Central memory CD4-positive, alpha-beta T cell (primary cell): ENCODE measurements at regions not wholly inside any gene's neighbourhood (a gene's known extent, or its start where the extent isn't known, plus 50 kb on each side); places are given as distances from the start of the nearest gene placed in this dataset.
"Not testable (repeated sequence)": the region's sequence is repeated elsewhere in the genome, so short reads cannot be mapped to it uniquely, and the experiment has no call there.

Experiments used
- DNase-seq: peaks from one replicate; pipeline ENCODE4 v3.0.0; 2022

DNA sequence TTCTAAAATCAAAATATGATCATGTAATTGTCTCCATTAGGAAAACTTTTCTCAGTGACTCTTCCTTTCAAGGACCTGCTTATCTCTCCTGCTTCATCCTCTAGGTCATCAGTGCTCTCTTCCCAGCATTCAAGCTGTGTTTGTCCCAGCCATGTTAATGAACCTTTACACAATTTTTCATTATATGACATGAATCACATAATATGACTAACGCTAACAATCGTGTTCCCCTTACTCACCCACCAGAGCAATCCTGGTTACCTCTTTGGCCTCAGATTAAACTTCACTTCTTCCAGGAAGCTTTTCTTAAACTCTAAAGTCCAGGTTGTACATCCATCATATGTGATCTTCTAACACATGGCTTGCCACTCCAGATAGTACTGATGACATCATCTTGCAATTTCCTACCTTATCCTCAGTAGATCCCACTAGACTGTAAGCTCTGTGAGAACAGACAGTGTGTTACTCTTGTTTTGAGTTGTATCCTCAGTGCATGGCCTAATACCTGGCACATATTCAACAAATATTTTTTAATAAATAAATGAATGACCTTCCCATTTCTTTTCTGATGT, 882.9 kb upstream of the ZEB2 start:
- DNase-seq, result no peak

DNA sequence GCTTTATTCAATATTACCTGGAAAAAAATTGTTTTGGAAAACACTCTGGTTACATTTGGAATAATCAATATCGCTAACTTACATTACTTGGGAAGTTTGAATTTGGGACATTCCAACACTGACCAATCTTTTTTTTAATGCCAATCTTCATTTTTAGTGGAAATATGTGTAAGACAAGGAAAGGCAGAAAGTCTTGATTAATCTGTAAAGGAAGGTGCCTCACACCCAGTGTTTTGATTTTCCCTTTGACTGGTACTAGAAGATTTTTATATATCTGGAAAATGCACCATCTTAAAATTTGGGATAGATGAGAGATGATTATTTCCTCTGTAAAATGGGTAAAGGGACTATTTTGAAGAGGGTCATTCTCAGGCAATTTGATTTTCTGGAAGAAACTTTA, 879.2 kb upstream of the ZEB2 start:
- DNase-seq, result no peak

DNA sequence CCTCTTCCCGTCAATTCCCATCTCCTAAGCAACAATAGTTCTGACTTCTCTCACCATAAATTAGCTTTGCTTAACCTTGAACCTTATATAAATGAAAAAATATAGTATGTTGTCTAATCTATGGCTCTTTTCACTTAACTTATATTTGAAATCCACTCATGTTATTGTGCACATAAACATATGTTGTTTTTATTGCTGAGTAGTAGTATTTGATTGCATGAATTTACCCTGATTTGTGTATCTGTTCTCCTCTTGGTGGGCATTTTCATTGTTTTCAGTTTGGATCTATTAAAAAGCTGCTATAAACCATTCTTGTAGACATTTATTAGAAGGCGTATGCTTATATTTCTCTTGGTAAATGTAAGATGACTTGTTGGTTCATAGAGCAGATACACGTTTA, 874.3 kb upstream of the ZEB2 start:
- no peak for DNase-seq

DNA sequence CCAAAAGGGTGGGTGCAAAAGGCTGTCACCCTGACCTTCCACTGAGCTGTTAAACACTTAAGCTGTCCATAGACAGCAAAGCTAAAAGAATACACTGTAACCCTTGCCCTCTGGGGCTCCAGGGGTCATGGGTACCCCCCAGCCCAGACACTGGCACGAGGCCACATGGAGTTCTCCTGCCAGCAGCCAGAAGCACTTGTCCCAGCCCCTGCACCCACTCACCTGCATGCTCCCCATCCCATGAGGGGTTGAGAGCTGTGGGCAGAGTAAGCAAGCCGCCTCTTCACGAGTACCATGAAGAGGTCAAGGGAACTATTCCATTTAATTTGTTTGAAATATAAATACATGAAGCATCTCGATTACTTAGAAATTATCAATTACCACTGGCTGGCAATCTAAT, 867.1 kb upstream of the ZEB2 start:
- no peak for DNase-seq

DNA sequence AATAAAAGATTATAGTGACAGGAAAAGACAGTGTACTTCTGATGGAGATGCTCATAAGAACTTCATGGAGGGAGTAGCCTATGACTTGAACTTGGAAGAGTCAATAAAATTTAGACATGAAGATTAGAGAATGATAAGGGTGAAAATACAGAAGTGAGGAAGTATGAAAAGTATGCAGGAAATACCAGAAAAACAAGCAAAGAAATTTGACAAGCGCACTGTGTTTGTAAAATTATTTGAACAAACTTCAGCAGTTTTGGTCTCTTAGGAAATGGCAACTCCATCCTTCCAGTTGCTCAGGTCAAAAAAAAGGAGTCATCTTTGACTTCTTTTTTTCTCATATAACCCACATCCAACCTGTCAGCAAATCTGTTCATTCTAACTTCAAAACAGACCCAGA, 864.0 kb upstream of the ZEB2 start:
- DNase-seq, result no peak

DNA sequence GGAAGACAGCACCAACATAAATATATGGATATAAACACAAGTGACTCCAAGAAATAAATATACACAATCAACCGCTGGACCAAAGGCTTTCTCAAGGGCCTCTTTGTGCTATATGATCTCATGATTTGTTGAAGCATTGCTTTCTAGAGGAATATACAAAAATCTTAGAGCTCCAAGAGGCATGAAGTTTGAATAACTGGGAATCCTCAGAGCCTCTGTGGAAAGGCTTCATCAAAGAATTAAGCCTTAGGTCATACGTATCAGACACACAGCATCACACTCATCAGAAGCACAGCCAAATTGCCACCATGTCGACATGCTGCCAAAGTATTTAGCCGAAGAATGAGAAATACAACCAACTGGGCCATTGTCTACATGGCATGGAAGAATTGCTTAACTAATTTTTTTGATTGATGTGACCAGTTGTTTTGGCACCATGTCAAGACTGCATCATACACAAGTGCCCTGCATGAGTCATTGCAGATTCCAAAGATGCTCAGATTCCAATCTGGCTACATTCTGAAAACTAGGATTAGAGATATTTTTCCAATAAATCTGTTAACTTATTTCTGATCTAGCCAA, 860.6 kb upstream of the ZEB2 start:
- no peak for DNase-seq

DNA sequence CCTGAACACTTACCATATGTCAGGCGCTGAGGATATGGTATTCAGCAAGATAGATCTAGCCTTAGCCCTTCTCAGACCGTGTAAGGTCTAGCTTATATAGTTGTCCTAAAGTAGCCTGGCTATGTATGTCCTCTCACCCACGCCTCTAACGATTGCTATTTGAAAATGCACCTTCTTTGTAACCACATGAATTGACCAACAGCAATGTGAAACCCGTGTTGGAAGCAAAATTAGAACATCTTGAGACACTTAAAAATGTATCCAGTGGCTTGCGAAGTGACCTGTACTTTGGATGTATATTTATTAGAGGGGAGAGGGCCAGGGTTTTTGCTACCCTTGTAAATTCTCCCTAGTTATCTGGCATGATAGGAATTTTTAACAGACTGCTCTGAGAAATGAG, 860.0 kb upstream of the ZEB2 start:
- DNase-seq, result no peak

DNA sequence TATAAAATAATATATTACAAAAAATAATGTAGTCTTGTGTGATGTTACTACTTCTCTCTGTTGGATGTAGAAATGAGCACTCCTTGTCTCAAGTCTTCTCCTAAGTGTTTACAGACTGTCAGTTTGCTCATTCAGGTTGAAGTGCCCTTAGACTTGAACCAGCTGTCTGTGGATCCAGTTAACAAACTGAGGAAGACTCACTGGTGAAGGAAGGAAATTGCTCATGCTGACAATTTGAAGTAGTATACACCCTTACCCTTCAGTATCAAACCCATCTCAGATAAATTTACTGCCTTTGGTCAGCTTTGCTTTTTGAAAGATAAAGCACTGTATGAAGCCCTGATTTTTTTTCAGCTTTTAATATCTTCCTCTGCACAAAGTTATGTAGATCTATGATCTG, 854.2 kb upstream of the ZEB2 start:
- no peak for DNase-seq

DNA sequence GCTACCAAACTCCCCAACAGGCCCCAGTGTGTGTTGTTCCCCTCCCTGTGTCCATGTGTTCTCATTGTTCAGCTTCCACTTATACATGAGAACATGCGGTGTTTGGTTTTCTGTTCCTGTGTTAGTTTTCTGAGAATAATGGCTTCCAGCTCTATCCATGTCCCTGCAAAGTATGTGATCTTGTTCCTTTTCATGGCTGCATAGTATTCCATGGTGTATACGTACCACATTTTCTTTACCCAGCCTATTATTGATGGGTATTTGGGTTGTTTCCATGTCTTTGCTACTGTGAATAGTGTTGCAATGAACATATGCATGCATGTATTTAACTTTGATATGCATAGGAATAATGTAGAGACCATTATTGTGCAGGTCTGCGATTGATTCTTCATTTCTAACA, 847.4 kb upstream of the ZEB2 start:
- not testable (repeated sequence) for DNase-seq

DNA sequence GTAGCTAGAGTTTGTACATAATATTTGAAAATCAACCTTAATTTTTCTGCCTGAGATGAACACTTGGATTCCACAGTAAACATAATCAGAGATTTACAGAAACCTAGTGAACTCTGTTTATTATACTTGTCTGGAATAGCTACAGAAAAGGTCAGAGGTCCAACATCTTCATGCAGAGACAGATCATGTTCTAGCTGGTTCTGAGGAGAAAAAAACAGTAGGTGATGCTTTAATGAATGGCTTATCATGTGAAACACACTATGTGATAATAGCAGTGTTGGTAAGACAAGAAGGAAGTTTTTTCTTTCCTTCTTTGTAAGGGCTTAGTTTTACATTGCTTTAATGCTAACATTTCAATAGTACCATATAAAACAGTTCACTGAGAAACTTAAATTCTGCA, 846.4 kb upstream of the ZEB2 start:
- no peak for DNase-seq

DNA sequence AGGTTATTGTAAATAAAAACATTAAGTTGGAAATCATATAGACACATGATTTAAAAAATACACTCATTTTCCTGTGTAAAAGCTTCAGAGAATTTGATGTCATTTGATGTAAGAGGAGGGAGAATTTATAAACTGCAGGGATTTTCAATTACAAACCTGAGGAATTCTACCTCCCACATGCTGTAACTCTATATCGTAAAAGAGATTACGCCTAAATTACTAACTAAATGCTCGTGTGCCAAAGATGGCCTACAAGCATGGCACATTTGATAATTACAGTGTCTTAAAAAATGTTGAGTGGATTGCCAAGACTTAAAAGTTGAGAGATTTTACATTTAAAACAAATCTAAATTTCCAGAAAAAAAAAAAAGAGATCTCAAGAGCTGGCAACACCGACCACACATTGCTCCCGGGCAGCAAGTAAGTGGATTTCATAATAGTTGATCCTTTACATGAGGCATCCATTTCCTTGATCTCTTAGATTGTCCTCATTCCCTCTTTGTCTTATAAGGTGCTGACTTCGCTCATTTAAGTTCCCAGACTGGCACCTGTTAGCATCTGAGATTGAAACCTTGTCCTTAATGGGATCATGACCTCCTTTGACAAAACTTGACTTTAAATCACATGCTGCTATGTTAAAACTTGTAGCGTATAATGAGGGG, 840.3 kb upstream of the ZEB2 start:
- no peak for DNase-seq

DNA sequence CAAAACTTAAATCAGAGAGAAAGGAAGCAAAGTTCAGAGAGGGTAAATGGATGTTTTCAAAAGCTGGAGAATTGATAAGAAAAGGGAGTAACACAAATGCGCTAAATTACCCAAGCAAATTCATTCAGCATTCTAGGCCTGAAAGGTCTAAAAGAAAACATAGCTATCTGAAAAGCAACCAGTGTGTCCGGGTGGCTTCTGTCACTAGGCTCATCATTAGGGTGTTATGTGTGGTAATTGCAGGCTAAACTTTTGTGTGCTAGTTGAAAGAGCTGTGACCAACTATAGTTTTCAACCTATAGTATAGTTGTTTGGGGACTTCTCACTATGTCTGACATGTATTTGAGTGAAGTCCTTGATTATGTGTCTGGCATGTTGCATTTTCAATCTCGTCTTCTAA, 839.6 kb upstream of the ZEB2 start:
- no peak for DNase-seq

DNA sequence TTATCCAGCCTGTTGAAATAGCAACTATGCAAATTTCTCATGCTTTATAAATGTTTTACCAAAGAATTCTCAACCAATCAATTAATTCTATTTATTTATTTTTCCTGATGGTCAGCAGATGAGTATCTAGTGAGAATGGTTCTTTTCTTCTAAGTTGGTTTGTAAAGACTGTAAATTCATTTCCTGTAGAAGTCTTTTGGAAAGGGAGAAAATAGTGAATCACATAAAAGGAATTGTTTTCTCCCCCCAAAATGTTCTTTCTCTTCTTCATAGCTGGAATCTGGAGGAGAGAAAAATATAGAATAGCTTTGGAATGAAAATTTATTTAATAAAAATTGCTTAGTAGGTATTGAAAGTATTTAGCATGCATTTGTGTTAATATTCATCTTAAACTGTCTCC, 836.1 kb upstream of the ZEB2 start:
- DNase-seq, result no peak

DNA sequence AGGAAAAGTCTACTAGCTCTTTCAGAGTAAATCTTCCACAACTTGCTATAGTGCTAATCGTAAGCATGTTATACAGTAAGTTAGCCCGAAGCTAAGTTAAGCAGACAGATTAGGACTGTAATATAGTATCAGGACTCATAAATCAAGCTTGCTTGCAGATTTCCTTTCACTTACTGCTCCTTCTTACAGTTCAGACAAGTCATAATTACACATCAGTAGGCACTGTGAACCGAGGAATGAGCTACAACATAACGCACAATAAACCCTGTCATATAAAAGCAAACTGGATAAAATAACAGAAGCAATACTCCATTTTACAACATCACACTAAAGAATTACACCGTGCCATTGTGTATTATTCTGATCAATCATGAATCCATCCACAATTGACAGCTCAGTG, 832.6 kb upstream of the ZEB2 start:
- no peak for DNase-seq

DNA sequence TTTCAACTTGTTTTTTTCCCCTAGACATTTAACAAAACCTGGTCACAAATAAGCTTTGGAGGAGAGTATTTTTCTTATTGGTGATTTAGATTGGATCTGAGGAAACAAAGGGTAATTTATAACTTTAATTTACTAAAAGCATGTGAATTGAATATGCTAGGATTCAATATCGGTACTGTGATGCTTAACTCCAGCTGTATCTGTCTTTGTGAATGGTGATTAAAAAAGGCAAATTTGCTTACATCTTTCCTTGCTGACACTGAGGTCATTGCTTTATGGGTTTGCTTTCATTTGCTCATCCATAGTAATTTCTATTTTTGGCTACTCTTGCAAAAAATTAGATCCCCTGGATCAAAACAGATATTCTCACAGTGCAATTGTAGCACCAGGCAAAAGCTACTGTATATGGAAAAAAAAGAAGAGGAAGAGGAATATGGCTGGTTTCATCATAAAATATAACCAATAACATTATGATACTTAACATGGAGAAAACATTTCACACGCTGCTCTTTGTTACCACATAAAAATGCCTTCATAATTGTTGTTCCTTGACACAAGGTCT, 832.0 kb upstream of the ZEB2 start:
- no peak for DNase-seq

DNA sequence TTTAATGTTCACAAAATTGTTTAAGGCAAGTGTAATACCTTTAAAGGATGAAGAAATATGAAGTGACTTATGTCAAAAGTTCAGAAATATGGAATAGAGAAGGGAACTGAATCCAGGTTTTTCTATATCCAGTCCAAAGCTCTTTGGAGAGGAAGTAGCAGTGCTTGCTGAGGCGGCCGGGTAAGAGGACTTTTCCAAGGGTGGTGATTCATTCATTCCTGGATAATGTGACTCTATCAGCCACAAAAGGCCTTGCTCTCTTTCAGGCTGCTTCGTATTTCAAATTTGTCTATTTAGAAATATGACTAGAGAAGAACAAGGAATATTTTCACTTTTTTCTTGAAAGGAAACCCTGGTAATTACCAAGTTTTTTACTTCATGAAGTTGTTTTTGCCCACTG, 830.1 kb upstream of the ZEB2 start:
- no peak for DNase-seq

DNA sequence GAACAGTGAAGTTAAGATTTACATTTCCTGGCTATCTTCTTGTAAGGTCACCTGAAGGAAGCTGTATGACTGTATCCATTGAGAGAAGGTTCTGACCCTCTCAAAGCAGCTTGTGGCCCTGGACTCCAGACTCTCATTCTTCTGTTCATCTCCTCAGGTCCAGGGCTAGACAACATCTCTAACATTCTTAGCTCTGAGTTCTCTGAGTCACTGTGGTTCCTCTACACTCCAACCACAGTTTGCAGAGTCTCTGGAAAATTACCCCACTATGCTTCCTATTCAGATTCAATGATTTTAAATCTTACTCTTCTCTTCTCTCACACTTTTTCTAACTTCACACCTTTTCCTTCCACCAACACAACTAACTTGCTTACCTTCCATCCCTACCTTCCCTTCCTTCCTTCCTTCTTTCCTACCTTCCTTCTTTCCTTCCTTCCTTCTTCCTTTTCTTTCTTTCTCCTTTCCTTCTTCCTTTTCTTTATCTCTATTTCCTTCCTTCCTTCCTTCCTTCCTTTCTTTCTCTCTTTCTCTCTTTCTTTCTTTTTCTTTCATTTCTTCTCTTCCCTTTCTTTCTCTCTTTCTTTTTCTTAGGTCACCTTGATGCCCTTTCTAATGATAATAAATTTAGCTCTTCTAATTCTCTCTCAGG, 824.3 kb upstream of the ZEB2 start:
- DNase-seq, result no peak

DNA sequence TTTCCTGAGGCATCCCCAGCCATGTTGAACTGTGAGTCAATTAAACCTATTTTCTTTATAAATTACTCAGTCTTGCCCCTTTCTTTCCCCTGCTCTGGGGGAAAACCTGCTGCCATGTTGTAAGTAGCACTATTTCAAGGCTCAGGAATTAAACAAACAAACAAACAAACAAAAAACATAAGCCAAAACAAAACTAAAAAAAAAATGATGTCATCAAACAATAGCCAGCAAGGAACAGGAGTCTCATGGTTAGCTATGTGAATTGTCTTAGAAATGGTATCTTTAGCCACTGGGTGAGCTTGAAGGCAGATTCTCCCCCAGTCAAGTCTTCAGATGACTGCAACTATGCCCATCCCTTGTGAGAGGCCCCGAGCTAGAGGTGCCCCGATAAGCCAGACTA, 823.4 kb upstream of the ZEB2 start:
- no peak for DNase-seq

DNA sequence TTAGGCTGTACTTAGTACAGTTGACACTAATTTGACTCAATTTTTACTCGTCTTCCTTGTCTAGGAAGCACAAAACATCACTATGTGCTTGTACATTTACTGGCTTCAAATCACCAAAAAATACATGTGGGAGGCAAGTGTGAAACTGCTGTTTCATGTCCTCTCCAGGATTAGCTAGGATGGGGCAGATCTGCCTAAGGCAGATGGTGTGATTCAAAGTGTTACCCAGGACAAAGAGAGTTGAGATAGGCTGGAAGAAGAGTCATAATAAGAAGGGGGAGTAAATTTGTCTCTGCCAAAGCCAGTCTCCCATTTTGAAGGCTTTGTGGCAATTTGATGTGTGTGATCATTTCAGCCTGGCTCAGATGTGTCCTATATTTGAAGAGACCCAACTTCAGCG, 821.6 kb upstream of the ZEB2 start:
- DNase-seq, result no peak

DNA sequence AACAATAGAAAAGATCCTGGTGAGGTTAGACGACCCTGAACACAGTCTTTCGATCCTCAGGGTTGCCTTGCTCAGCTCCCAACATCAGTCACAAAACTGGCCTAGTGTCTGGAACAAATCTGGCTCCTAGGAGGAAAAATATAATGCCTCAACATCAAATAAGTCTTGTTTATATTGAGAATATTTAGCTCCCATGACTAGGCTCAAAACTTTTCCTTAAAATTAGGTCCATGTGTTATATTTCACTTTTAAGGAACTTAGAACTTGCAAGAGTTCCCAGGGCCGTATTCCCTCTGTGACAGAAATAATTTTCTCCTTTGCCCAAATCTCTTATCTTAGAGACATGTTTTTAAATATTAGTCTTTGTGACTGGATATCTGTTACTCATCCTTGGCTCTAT, 819.7 kb upstream of the ZEB2 start:
- DNase-seq, result no peak

DNA sequence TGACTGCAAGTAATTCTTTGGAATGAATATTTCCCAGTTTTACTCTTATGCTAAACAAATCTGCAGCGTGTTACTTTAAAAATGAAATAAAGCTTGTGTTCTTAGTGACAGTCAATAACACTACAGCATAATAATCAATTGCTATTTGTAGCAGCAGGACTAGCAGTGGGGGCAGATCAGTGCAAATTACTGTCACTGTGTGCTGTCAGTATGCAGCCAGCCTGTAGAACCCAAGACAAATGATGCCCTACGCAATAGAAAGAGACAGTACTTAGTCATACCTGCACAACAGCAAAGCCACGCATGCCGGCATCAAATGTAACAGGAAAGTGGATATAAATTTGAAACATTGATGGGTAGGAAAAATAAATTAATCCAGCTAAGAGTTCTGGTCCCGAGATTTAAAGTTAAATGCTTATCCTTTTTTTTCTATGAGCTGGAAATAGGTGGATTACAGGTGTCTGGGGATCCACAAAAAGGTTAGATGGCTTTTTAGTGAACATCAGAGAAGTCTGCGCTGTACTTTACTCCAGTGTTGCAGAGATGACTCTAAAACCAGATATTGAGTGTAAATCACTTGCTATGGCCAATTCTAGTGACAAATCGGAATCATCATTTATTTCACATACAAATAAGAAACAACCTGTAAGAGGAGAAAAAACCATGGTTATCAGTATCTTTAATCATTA, 812.4 kb upstream of the ZEB2 start:
- no peak for DNase-seq

DNA sequence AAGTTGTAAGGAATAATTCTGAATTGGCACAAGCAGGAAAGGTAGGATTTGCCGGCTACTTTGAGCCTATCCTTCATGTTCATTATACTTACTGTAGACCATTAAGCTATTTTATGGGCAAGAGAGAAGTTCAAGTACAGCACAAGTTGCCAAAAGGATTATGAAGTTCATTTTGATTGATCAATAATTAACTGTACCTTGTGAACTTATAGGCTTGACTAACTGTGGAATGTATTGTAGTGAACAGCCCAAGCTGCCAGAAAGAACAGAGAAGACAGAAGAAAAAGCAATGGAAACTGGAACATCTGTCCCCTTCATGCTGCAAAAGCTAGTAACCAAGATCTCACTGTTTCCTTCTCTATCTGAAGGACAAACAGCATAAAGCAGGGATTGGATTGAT, 810.1 kb upstream of the ZEB2 start:
- DNase-seq, result no peak

DNA sequence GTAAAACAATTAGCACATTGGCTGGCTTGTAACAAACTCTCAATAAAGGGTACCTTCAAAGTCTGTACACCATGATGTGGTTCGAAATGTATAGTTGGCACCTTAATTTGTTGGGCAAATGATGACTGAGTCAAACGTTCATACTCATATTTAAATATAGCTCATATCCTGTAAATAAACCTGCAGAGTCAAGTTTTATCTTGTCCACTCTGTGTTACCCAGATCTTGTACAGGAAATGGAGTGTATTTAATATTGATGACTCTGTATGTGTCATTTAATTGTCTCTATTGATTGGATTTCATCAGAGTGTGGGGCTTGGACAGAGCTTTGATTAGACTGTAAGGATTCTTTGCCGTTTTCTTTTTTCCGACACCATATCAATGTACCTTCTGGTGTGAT, 805.6 kb upstream of the ZEB2 start:
- no peak for DNase-seq

DNA sequence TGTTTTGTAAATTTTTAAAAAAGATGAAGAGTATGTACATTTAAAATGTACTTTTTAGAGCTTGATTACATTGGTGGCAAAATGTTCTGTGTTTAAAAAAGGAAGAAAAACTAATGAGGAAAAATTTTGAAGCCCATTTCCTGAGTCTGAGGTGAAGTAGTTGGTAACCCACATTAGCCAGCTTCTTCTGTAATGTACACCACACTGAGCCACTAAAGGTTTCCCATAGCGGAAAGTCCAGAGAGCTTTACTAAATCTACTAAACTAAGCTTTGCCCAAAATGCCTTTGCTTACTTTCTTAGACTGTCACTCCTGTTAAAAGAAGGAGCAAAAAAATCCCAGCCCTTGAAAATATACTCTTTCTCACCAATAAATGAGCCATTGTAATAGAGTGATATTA, 804.8 kb upstream of the ZEB2 start:
- DNase-seq, result no peak
